Esophagus squamous epithelium (tissue), 4 donors: ENCODE measurements at regions not wholly inside any gene's neighbourhood (a gene's known extent, or its start where the extent isn't known, plus 50 kb on each side); places are given as distances from the start of the nearest gene placed in this dataset.

ENCODE experiments used
- CTCF ChIP-seq, 6 experiments: fragments of 450-650 bp in 4 of 6; fragments of 200-600 bp in 2 of 6; sonication (generic) in 2 of 6; IDR thresholded peaks; one replicate each; pipeline ENCODE4 v1.5.1; 2016 to 2019; ENCODE audit warnings: antibody characterized with exemption in 6 of 6, mild to moderate bottlenecking in 4 of 6, moderate library complexity in 4 of 6
- POLR2A ChIP-seq, 4 donors: fragments of 450-650 bp; IDR thresholded peaks; one replicate each; pipeline ENCODE4 v1.6.1; 2017; ENCODE audit warnings: antibody characterized with exemption in 4 of 4, mild to moderate bottlenecking in 4 of 4, moderate library complexity in 3 of 4

GRCh38 chr12:111027431-111027830, 107.1 kb upstream of the MYL2 start:
- TF ChIP-seq CTCF (IDR thresholded peaks at IDR 0.05), result no peak
- TF ChIP-seq POLR2A (IDR thresholded peaks at IDR 0.05), result no peak
